CD1c-positive myeloid dendritic cell (primary cell): ENCODE measurements at regions not wholly inside any gene's neighbourhood (a gene's known extent, or its start where the extent isn't known, plus 50 kb on each side); places are given as distances from the start of the nearest gene placed in this dataset.

ENCODE experiments used
- DNase-seq: peaks from one replicate; pipeline ENCODE4 v3.0.0-alpha.2; 2016; ENCODE audit errors: extremely low spot score

- DNase-seq: no peak
Observed at GRCh38 chr21:22393324-22393723, 1395.1 kb downstream of the NCAM2 start.

GRCh38 chr21:22395965-22396364 is 1397.8 kb downstream of the NCAM2 start:
- DNase-seq: no peak

GRCh38 chr21:22399681-22400514 is 1401.7 kb downstream of the NCAM2 start:
- DNase-seq: no peak

GRCh38 chr21:22409571-22409970 is 1411.4 kb downstream of the NCAM2 start:
- no peak for DNase-seq

GRCh38 chr21:22416555-22416954 is 1418.3 kb downstream of the NCAM2 start:
- DNase-seq: no peak

- no peak for DNase-seq
Observed at GRCh38 chr21:22421416-22422180, 1423.4 kb downstream of the NCAM2 start.

GRCh38 chr21:22438428-22439086 is 1440.3 kb downstream of the NCAM2 start:
- no peak for DNase-seq

GRCh38 chr21:22444990-22445389 is 1446.8 kb downstream of the NCAM2 start:
- DNase-seq: no peak

GRCh38 chr21:22450507-22450906 is 1452.3 kb downstream of the NCAM2 start:
- no peak for DNase-seq

GRCh38 chr21:22456241-22456640 is 1458.0 kb downstream of the NCAM2 start:
- no peak for DNase-seq

GRCh38 chr21:22468893-22469292 is 1470.7 kb downstream of the NCAM2 start:
- DNase-seq: no peak

- no peak for DNase-seq
Observed at GRCh38 chr21:22474403-22474802, 1476.2 kb downstream of the NCAM2 start.

- no peak for DNase-seq
Observed at GRCh38 chr21:22476214-22476613, 1478.0 kb downstream of the NCAM2 start.

GRCh38 chr21:22476726-22477646 is 1478.8 kb downstream of the NCAM2 start:
- no peak for DNase-seq

GRCh38 chr21:22490049-22490448 is 1491.8 kb downstream of the NCAM2 start:
- DNase-seq: no peak

- DNase-seq: peak; percentile 17
Observed at GRCh38 chr21:22516230-22516629, 1518.0 kb downstream of the NCAM2 start.

- no peak for DNase-seq
Observed at GRCh38 chr21:22535630-22536029, 1537.4 kb downstream of the NCAM2 start.

GRCh38 chr21:22536509-22536908 is 1538.3 kb downstream of the NCAM2 start:
- DNase-seq: no peak

- no peak for DNase-seq
Observed at GRCh38 chr21:22544747-22545146, 1546.5 kb downstream of the NCAM2 start.

- DNase-seq: no peak
Observed at GRCh38 chr21:22552390-22552789, 1554.2 kb downstream of the NCAM2 start.

- no peak for DNase-seq
Observed at GRCh38 chr21:22554690-22555316, 1556.6 kb downstream of the NCAM2 start.
